T1000 (cell line): ENCODE measurements at regions not wholly inside any gene's neighbourhood (a gene's known extent, or its start where the extent isn't known, plus 50 kb on each side); places are given as distances from the start of the nearest gene placed in this dataset.

Experiments used
- DNase-seq: peaks from one replicate; lab custom pipeline; 2025; ENCODE audit warnings: mixed read lengths; lab: John Stamatoyannopoulos, UW

DNA sequence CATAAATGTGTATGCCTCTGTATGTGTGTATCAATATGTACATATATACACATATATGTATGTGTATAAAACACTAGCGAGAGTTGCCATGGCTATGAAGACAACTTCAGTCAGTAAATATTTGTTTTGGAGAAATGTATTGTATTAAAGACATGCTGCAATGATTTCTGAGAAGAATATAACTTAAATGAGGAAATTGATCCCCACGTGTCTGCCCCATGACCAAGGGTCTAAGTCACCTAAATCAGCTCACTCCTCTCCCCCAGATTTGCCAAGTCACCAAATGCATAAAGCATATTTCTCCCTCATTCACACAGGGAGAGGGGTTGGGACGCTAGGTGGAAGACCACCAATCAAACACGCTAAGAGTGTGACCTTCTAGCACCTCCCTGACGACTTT is 58.3 kb upstream of the LYST start:
- no peak for DNase-seq

- DNase-seq, result no peak
These were observed 56.8 kb upstream of the LYST start for GRCh38 chr1:235923466-235924021.

DNA sequence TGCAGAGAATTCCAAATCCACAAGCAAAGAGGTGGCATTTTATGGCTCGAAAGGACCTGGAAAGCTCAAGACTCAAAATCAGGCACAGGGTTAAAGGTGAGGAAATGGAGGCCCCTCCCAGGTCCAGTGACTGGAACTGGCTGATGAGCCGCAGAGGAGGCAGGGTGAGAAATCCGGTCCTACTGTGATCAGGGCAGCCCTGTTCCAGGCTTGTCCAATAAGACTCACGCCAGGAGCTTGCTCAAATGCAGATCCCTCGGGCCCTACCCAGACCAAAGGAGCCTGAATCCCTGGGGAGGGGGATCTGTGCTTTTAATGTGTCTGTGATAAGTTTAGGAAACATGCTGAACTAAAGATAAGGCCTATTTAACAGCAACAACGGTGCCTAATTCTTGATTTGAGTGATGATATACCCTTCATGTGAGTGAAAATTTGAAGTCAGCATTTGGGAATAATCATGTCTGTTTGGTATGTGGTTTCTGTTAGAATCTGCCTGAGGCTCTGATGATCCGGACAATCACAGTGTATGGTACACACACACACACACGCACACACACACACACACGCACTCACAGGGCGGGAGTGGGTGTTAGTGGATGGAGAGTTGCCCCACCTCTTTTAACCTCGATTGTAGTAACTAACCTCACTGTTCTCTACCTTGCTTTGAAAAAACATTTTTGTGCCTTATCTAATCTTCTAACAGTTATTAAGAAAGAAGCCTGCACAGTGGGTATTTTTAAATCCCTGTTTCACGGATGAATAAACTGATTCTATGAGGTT is 54.1 kb upstream of the LYST start:
- DNase-seq, result no peak

GRCh38 chr1:235919833-235920441 is 53.2 kb upstream of the LYST start:
- peak; percentile 46 for DNase-seq

GRCh38 chr1:235919127-235919832 is 52.6 kb upstream of the LYST start:
- no peak for DNase-seq

DNA sequence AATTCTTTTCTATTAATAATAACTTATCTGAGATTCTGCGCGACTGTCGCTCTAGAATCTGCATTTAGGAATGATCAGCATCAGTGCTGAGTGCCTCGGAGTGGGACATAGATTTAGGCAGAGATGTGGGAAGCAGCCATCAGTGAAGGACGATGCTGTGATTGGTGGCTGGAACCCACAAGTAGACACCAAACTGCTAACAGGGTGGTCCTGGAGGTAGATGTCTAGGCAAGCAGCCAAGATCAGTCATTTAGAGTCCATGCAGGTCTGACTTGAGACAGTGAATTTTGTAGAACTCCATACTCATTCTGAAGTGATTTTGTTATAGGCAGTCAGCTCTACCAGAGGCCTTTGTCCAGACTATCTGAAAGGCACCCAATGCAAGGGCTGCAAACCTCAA is 51.8 kb upstream of the LYST start:
- no peak for DNase-seq

- DNase-seq, result no peak
These were observed 51.3 kb upstream of the LYST start for GRCh38 chr1:235918032-235918431.

- DNase-seq, result peak; percentile 88
These were observed 50.6 kb upstream of the LYST start for GRCh38 chr1:235917267-235917811.
